IPS-18a (cell line): ENCODE measurements at regions not wholly inside any gene's neighbourhood (a gene's known extent, or its start where the extent isn't known, plus 50 kb on each side); places are given as distances from the start of the nearest gene placed in this dataset.

Source experiments
- H3K27ac ChIP-seq: one replicate; pipeline ENCODE4 v1.5.1; 2013; ENCODE audit warnings: low read length
- H3K27me3 ChIP-seq: one replicate; pipeline ENCODE4 v1.6.1; 2013; ENCODE audit warnings: mild to moderate bottlenecking, low read length; ENCODE audit not compliant: control insufficient read depth, insufficient read depth
- H3K36me3 ChIP-seq: one replicate; pipeline ENCODE4 v1.6.1; 2013; ENCODE audit warnings: low read depth, low read length; ENCODE audit not compliant: control insufficient read depth
- H3K4me1 ChIP-seq: one replicate; pipeline ENCODE4 v1.6.1; 2013; ENCODE audit warnings: low read depth, low read length; ENCODE audit not compliant: control insufficient read depth
- H3K4me3 ChIP-seq: one replicate; pipeline ENCODE4 v1.5.1; 2013; ENCODE audit warnings: low read length
- H3K9ac ChIP-seq: one replicate; pipeline ENCODE4 v1.6.1; 2013; ENCODE audit warnings: mild to moderate bottlenecking, low read length, moderate library complexity
- H3K9me3 ChIP-seq: one replicate; pipeline ENCODE4 v1.6.1; 2013; ENCODE audit warnings: low read depth, low read length; ENCODE audit not compliant: control insufficient read depth

- no peaks in the 10 kb centered on the region for H3K27me3 ChIP-seq
- H3K9ac ChIP-seq, result no peak overlapping the region
- H3K4me3 ChIP-seq, result no peak overlapping the region
- no peaks in the 10 kb centered on the region for H3K4me1 ChIP-seq
- no peaks in the 10 kb centered on the region for H3K36me3 ChIP-seq
- no peaks in the 10 kb centered on the region for H3K9me3 ChIP-seq
- H3K27ac ChIP-seq, result no peak overlapping the region
Measured at GRCh38 chr7:12865593-12865992, 178.2 kb downstream of the ARL4A start.

GRCh38 chr7:12866207-12866606 lies 178.8 kb downstream of the ARL4A start:
- Histone ChIP-seq H3K27me3 (no peaks in the 10 kb centered on the region), H3K4me3 (no peak overlapping the region)

DNA sequence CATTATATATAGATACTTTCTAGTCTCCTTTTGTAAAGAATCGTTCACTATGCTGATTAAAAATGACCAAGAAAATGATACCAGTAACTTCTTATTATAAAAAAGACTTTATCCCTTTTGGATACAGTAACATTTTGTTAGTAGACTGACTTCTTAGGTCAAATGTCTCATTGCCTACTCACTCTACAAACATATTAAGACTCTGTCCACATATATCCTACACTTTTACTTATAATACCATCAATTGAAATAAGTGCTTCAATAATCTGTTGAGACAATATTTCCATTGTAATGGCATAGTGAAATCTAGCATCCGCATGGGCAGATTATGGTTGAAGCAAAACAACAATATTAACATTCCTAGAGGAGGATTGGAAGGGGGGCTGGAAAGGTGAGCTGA lies 180.6 kb downstream of the ARL4A start:
- Histone ChIP-seq H3K27ac (no peak overlapping the region), H3K4me3 (no peak overlapping the region), H3K9me3 (no peaks in the 10 kb centered on the region), H3K27me3 (no peaks in the 10 kb centered on the region), H3K4me1 (no peaks in the 10 kb centered on the region), H3K36me3 (no peaks in the 10 kb centered on the region), H3K9ac (no peak overlapping the region)

More at GRCh38 chr7:12866207-12866606, 178.8 kb downstream of the ARL4A start:
- H3K27ac ChIP-seq, result no peak overlapping the region
- H3K9me3 ChIP-seq, result no peaks in the 10 kb centered on the region
- no peaks in the 10 kb centered on the region for H3K4me1 ChIP-seq
- H3K9ac ChIP-seq, result no peak overlapping the region
- H3K36me3 ChIP-seq, result no peaks in the 10 kb centered on the region

GRCh38 chr7:12870219-12870618 lies 182.8 kb downstream of the ARL4A start:
- Histone ChIP-seq H3K27ac (no peak overlapping the region), H3K4me3 (no peak overlapping the region), H3K36me3 (no peaks in the 10 kb centered on the region), H3K27me3 (no peaks in the 10 kb centered on the region), H3K9me3 (no peaks in the 10 kb centered on the region), H3K9ac (no peak overlapping the region), H3K4me1 (no peaks in the 10 kb centered on the region)

GRCh38 chr7:12872487-12872886 lies 185.1 kb downstream of the ARL4A start:
- Histone ChIP-seq H3K4me3 (no peak overlapping the region), H3K4me1 (no peaks in the 10 kb centered on the region), H3K36me3 (no peaks in the 10 kb centered on the region), H3K27me3 (no peaks in the 10 kb centered on the region), H3K9ac (no peak overlapping the region), H3K27ac (no peak overlapping the region), H3K9me3 (no peaks in the 10 kb centered on the region)

GRCh38 chr7:12873571-12873970 lies 186.1 kb downstream of the ARL4A start:
- Histone ChIP-seq H3K27ac (no peak overlapping the region), H3K9me3 (no peaks in the 10 kb centered on the region), H3K36me3 (no peaks in the 10 kb centered on the region), H3K4me3 (no peak overlapping the region), H3K9ac (no peak overlapping the region), H3K4me1 (no peaks in the 10 kb centered on the region), H3K27me3 (no peaks in the 10 kb centered on the region)

DNA sequence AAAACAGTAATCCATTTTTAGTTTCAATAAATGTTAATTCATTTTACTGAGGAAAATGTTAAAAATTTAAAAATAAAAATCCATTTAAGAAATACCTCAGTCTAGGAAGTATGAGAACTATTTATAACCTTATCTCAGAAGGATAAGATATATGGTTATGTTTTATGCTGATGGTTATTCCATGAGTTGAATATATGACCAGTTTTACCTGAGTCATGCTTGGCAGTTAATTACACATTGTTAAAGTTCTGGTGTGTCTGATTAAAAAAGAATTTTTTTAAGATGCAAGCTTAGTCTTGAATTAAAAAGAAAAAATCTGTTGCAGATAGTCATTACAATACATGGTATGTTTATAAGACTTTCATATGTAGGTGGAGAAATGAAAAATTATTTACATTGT lies 191.7 kb downstream of the ARL4A start:
- Histone ChIP-seq H3K4me3 (no peak overlapping the region), H3K27me3 (no peaks in the 10 kb centered on the region), H3K9ac (no peak overlapping the region), H3K9me3 (no peaks in the 10 kb centered on the region), H3K36me3 (no peaks in the 10 kb centered on the region), H3K27ac (no peak overlapping the region), H3K4me1 (no peaks in the 10 kb centered on the region)

DNA sequence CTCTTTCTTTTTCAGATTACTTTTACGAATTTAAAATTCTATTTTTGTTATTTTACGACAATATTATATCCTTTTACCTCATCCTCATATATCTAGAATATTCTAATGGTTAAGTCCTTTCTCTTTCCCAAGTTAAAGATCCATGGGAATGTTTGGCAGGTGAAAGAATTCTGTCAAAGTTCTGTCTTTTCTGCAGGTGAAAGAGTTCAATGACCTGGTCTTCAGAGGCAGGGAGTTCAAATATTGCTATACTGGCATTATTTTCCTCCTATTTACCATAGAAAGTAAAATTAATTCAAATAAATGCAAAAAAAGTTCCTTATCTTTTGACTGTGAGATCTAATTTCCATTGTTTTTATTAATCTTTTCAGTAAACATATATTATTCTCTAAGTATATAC lies 194.3 kb downstream of the ARL4A start:
- Histone ChIP-seq H3K4me1 (no peaks in the 10 kb centered on the region), H3K27me3 (no peaks in the 10 kb centered on the region), H3K9me3 (no peaks in the 10 kb centered on the region), H3K9ac (no peak overlapping the region), H3K27ac (no peak overlapping the region), H3K36me3 (no peaks in the 10 kb centered on the region), H3K4me3 (no peak overlapping the region)

- no peaks in the 10 kb centered on the region for H3K36me3 ChIP-seq
- H3K9ac ChIP-seq, result no peak overlapping the region
- H3K27me3 ChIP-seq, result no peaks in the 10 kb centered on the region
- H3K27ac ChIP-seq, result no peak overlapping the region
- no peaks in the 10 kb centered on the region for H3K9me3 ChIP-seq
- H3K4me3 ChIP-seq, result no peak overlapping the region
- no peaks in the 10 kb centered on the region for H3K4me1 ChIP-seq
Measured at GRCh38 chr7:12882710-12883109, 195.3 kb downstream of the ARL4A start.

DNA sequence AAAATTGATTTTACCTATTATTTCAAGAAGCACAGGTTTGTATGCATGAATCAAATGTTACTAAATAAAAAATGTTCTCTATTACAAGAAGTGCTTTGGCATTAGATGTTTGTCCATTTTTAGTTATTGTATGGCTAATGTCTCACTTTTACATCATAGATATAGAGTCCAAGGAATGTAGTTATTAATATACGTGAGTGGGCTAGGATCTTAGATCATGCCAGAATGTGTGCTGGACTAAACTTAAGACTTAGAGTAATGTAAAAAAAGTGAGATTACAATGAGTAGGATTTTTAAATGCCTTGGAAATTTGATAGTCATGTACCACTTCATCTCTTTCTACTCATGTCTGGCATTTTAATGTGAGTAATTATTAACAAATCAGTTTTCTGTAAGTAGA lies 196.6 kb downstream of the ARL4A start:
- Histone ChIP-seq H3K9me3 (no peaks in the 10 kb centered on the region), H3K9ac (no peak overlapping the region), H3K4me1 (no peaks in the 10 kb centered on the region), H3K36me3 (no peaks in the 10 kb centered on the region), H3K27me3 (no peaks in the 10 kb centered on the region), H3K27ac (no peak overlapping the region), H3K4me3 (no peak overlapping the region)

- H3K4me3 ChIP-seq, result no peak overlapping the region
- no peaks in the 10 kb centered on the region for H3K9me3 ChIP-seq
- H3K27me3 ChIP-seq, result no peaks in the 10 kb centered on the region
- H3K36me3 ChIP-seq, result no peaks in the 10 kb centered on the region
- no peak overlapping the region for H3K27ac ChIP-seq
- H3K9ac ChIP-seq, result no peak overlapping the region
- H3K4me1 ChIP-seq, result no peaks in the 10 kb centered on the region
Measured at GRCh38 chr7:12884856-12885440, 197.5 kb downstream of the ARL4A start.

DNA sequence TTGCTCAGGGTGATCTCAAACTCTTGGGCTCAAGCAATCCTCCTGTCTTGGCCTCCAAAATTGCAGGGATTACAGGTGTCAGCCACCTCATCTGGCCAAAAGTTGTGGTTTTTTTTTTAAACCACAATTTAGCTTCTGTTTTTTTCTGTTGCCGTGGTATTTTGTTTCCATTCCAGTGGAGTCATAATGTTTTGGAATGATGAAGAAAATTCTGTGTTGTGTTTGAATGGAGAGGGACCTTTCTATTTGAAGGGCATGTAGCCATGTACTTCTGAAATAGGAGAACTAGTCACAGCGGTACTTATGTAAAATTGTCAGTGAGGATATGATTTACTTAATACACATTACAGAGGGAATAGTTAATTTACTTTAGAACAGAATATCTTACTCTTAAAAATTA lies 201.3 kb downstream of the ARL4A start:
- no peak overlapping the region for H3K4me3 ChIP-seq
- no peaks in the 10 kb centered on the region for H3K27me3 ChIP-seq
- no peak overlapping the region for H3K9ac ChIP-seq
- no peak overlapping the region for H3K27ac ChIP-seq
- H3K36me3 ChIP-seq, result no peaks in the 10 kb centered on the region
- H3K4me1 ChIP-seq, result no peaks in the 10 kb centered on the region
- no peaks in the 10 kb centered on the region for H3K9me3 ChIP-seq
